K562 (cell line): ENCODE measurements at regions not wholly inside any gene's neighbourhood (a gene's known extent, or its start where the extent isn't known, plus 50 kb on each side); places are given as distances from the start of the nearest gene placed in this dataset.

ENCODE experiments used
- ATAC-seq: fragments of 200-7000 bp; cut with Tn5 transposase; 3 replicates; pipeline ENCODE4 v1.9.1; 2020; ENCODE audit warnings: moderate library complexity
- BruUV-seq: library from RNA; stranded (reverse); fragments of 400-500 nt; replicated peaks from 2 replicates; lab custom pipeline; 2021; lab: Mats Ljungman, UMichigan
- CTCF ChIA-PET: fragments of 300-600 bp; formaldehyde crosslinking; extraction: SDS; loops from one replicate; lab custom pipeline; 2021; ENCODE audit warnings: low intra/inter-chr PET ratio; lab: Yijun Ruan, JAX
- POLR2A ChIA-PET: fragments of 300-600, 350-650 bp; sonication (Branson Sonifier 250); formaldehyde crosslinking; extraction: SDS; loops from one replicate; lab custom pipeline; 2021; ENCODE audit warnings: antibody characterized with exemption, inconsistent platforms; lab: Yijun Ruan, JAX
- DNase-seq, 4 experiments: peaks; one replicate each; pipeline versions ENCODE4 v3.0.0 to v3.0.0-alpha.2; 2011 to 2018; ENCODE audit warnings: low spot score in 3 of 4, mixed read lengths in 3 of 4; ENCODE audit errors: extremely low read depth in 1 of 4
- FAIRE-seq: peaks from 2 replicates; lab custom pipeline; 2011; peaks lifted over from hg19 to GRCh38; lab: Jason Lieb, UNC
- H2AFZ ChIP-seq: 2 replicates; pipeline ENCODE4 v1.6.0; 2011; ENCODE audit warnings: low read depth, low read length, control low read depth, inconsistent platforms
- H3K27ac ChIP-seq: fragments of 200-600 bp; 3 replicates; pipeline ENCODE4 v1.8.0; 2011; ENCODE audit warnings: low read depth, mild to moderate bottlenecking, control low read depth, inconsistent platforms, low read length, moderate library complexity, mixed read lengths; ENCODE audit errors: extremely low read depth
- H3K27me3 ChIP-seq, 2 experiments: fragments of 300-600 bp in 1 of 2; 2 replicates in 1 of 2; 3 replicates in 1 of 2; pipeline versions ENCODE4 v1.6.0 to v1.8.0; 2011; ENCODE audit warnings: inconsistent platforms in 2 of 2, low read length in 2 of 2, mild to moderate bottlenecking in 1 of 2, mixed read lengths in 1 of 2, moderate library complexity in 1 of 2; ENCODE audit not compliant: control insufficient read depth in 2 of 2, insufficient read depth in 2 of 2
- H3K36me3 ChIP-seq: fragments of 300-600 bp; 3 replicates; pipeline ENCODE4 v1.8.0; 2011; ENCODE audit warnings: mild to moderate bottlenecking, low read length, inconsistent platforms; ENCODE audit not compliant: control insufficient read depth, insufficient read depth
- H3K4me1 ChIP-seq, 2 experiments: fragments of 200-600 bp in 1 of 2; replicated peaks in 1 of 2; 2 replicates in 1 of 2; 3 replicates in 1 of 2; pipeline versions ENCODE4 v1.5.1 to v1.8.0; 2011; ENCODE audit warnings: inconsistent platforms in 2 of 2, low read length in 2 of 2, mild to moderate bottlenecking in 1 of 2, mixed read lengths in 1 of 2, moderate library complexity in 1 of 2; ENCODE audit not compliant: control insufficient read depth in 2 of 2, insufficient read depth in 2 of 2
- H3K4me2 ChIP-seq: 2 replicates; pipeline ENCODE4 v1.6.1; 2011; ENCODE audit warnings: low read length, control low read depth, inconsistent platforms, mixed read lengths; ENCODE audit not compliant: insufficient read depth
- H3K4me3 ChIP-seq: fragments of 200-600 bp; sonication (generic), shearing (Covaris generic); 2 replicates; pipeline ENCODE4 v1.5.1; 2016; ENCODE audit warnings: control low read depth, inconsistent platforms
- H3K79me2 ChIP-seq: fragments of 200-600 bp; 3 replicates; pipeline ENCODE4 v1.8.0; 2011; ENCODE audit warnings: low read length, inconsistent platforms; ENCODE audit not compliant: control insufficient read depth, insufficient read depth
- H3K9ac ChIP-seq, 2 experiments: 2 replicates each; pipeline versions ENCODE4 v1.6.0 to v1.6.1; 2011; ENCODE audit warnings: low read depth in 2 of 2, low read length in 2 of 2, control low read depth in 1 of 2, inconsistent platforms in 1 of 2, mild to moderate bottlenecking in 1 of 2, mixed read lengths in 1 of 2; ENCODE audit not compliant: insufficient read depth in 1 of 2
- H3K9me1 ChIP-seq: one replicate; pipeline ENCODE4 v1.6.0; 2011; ENCODE audit warnings: inconsistent platforms, mild to moderate bottlenecking, low read length, moderate library complexity; ENCODE audit not compliant: control insufficient read depth, insufficient read depth
- H3K9me3 ChIP-seq: replicated peaks from 2 replicates; pipeline ENCODE4 v1.5.1; 2011; ENCODE audit warnings: low read depth, low read length, inconsistent platforms; ENCODE audit not compliant: control insufficient read depth, insufficient read depth
- H4K20me1 ChIP-seq: replicated peaks from 2 replicates; pipeline ENCODE4 v1.6.1; 2011; ENCODE audit warnings: low read length, inconsistent platforms, mixed read lengths; ENCODE audit not compliant: control insufficient read depth, insufficient read depth
- CBFA2T2 ChIP-seq: fragments of 450-650 bp; conservative IDR thresholded peaks from 2 replicates; pipeline ENCODE4 v1.6.1; 2017; ENCODE audit warnings: mild to moderate bottlenecking
- EHMT2 ChIP-seq: fragments of 450-650 bp; IDR thresholded peaks from 2 replicates; pipeline ENCODE4 v1.6.1; 2018; ENCODE audit warnings: antibody characterized with exemption
- IRF2 ChIP-seq: sonication (generic); formaldehyde crosslinking; IDR thresholded peaks from 2 replicates; pipeline ENCODE4 v1.8.1; 2022; ENCODE audit warnings: mild to moderate bottlenecking, missing genetic modification reagents
- L3MBTL2 ChIP-seq: fragments of 450-650 bp; IDR thresholded peaks from 2 replicates; pipeline ENCODE4 v1.6.1; 2016; ENCODE audit warnings: mild to moderate bottlenecking, moderate library complexity
- MAFG ChIP-seq: fragments of 450-650 bp; conservative IDR thresholded peaks from 2 replicates; pipeline ENCODE4 v1.6.1; 2016; ENCODE audit warnings: missing genetic modification characterization, missing compliant biosample characterization
- MYBL2 ChIP-seq, 2 experiments: fragments of 450-650 bp in 1 of 2; sonication (generic) in 1 of 2; formaldehyde crosslinking in 1 of 2; IDR thresholded peaks; 2 replicates each; pipeline versions ENCODE4 v1.6.1 to v1.8.1; 2017 to 2022; ENCODE audit warnings: borderline replicate concordance in 1 of 2, inconsistent platforms in 1 of 2, low read depth in 1 of 2, mild to moderate bottlenecking in 1 of 2, missing genetic modification reagents in 1 of 2, moderate library complexity in 1 of 2
- NBN ChIP-seq: fragments of 450-650 bp; IDR thresholded peaks from 2 replicates; pipeline ENCODE4 v1.6.1; 2016; ENCODE audit warnings: low read depth, mild to moderate bottlenecking
- NCOA6 ChIP-seq: fragments of 450-650 bp; IDR thresholded peaks from 2 replicates; pipeline ENCODE4 v1.6.1; 2017; ENCODE audit warnings: mild to moderate bottlenecking
- NFIX ChIP-seq: fragments of 250-450 bp; sonication (Bioruptor Pico); IDR thresholded peaks from 2 replicates; pipeline ENCODE4 v1.4.0; 2020; ENCODE audit warnings: low read depth, mild to moderate bottlenecking, moderate library complexity
- PHF21A ChIP-seq: fragments of 450-650 bp; IDR thresholded peaks from 2 replicates; pipeline ENCODE4 v1.6.1; 2017; ENCODE audit warnings: low read depth, borderline replicate concordance
- RBM14 ChIP-seq: fragments of 200-400 bp; formaldehyde crosslinking; IDR thresholded peaks from 2 replicates; pipeline ENCODE4 v1.6.1; 2018; ENCODE audit warnings: low read depth, mild to moderate bottlenecking, low read length, moderate library complexity, borderline replicate concordance; ENCODE audit not compliant: insufficient read depth
- ZBTB7A ChIP-seq: IDR thresholded peaks from 2 replicates; pipeline ENCODE4 v1.6.1; 2011; ENCODE audit warnings: low read depth, mild to moderate bottlenecking, low read length, moderate library complexity, borderline replicate concordance; ENCODE audit not compliant: control insufficient read depth
- ZNF253 ChIP-seq: fragments of 250-450 bp; sonication (Bioruptor Pico); conservative IDR thresholded peaks from 2 replicates; pipeline ENCODE4 v1.6.1; 2021; ENCODE audit warnings: mild to moderate bottlenecking
- ZNF263 ChIP-seq: sonication (generic); formaldehyde crosslinking; IDR thresholded peaks from 2 replicates; pipeline ENCODE4 v1.8.0; 2022; ENCODE audit warnings: mild to moderate bottlenecking, missing genetic modification reagents, borderline replicate concordance
- ZNF354B ChIP-seq: fragments of 250-450 bp; sonication (Bioruptor Pico); IDR thresholded peaks from 2 replicates; pipeline ENCODE4 v1.4.0; 2020
- WGBS: fragments of 100-300 bp; shearing (Covaris generic); methylation state at CpG from one replicate; pipeline ENCODE4 v1.1.6; 2016; ENCODE audit warnings: low coverage, mixed read lengths; ENCODE audit not compliant: insufficient coverage; ENCODE audit errors: missing lambda C conversion rate; 5-methylcytosine and 5-hydroxymethylcytosine counted together
- in situ Hi-C: fragments of 300-500 bp; cut with MboI; formaldehyde crosslinking; loops from 4 replicates; pipeline ENCODE4 v1.15.0; 2018; ENCODE audit warnings: inconsistent platforms, mixed read lengths
- intact Hi-C: fragments of 100-400 bp; cut with micrococcal nuclease; formaldehyde crosslinking; loops from 2 replicates; pipeline ENCODE4 v1.14.2; 2022

DNA sequence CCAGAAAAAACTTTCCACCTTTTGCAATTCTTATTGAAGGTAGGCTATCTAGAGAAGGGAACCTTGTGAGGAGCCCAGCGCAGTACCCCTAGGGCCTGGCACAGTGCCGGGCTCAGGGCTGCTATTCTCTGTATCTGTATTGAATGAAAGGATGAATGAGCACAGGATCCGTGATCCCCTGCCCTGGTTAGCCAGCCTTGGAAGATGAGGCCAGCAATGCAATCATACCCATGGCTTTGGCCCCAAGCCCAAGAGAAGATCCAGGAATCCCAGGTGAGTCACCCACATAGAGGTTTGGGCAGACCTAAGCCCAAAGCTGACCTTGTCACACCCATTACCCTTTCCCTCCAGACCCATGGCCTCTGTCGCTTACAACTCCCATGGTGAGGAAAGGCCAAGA is 92.5 kb upstream of the CD82 start:
- Histone ChIP-seq H3K27me3 (peaks cover 20 to 69% of the 10 kb centered on the region in 2 experiments), H3K4me1 (no peaks in the 10 kb centered on the region), H3K79me2 (no peaks in the 10 kb centered on the region), H3K36me3 (no peaks in the 10 kb centered on the region), H3K4me2 (no peak overlapping the region), H2AFZ (no peak overlapping the region), H3K4me3 (no peak overlapping the region), H3K9me3 (no peaks in the 10 kb centered on the region), H3K9ac (no peak overlapping the region), H3K9me1 (no peaks in the 10 kb centered on the region), H3K27ac (no peak overlapping the region), H4K20me1 (no peaks in the 10 kb centered on the region; the same call in 1 of the 2 replicates)
- POLR2A ChIA-PET, result no interaction called here
- DNase-seq (no peak), FAIRE-seq (no peak), ATAC-seq (no peak)
- TF ChIP-seq MYBL2 (IDR thresholded peaks at IDR 0.05; ENCODE audit: low read depth) (no peak), MYBL2 (CRISPR knock-in tag; IDR thresholded peaks at IDR 0.05; ENCODE audit: borderline replicate concordance) (no peak), ZNF263 (CRISPR knock-in tag) (no peak), IRF2 (CRISPR knock-in tag) (no peak), L3MBTL2 (no peak), ZNF253 (no peak), NFIX (CRISPR knock-in tag) (no peak), NBN (no peak), EHMT2 (no peak), MAFG (no peak), ZNF354B (no peak), RBM14 (no peak), PHF21A (no peak), NCOA6 (no peak), ZBTB7A (no peak), CBFA2T2 (no peak)
- CTCF ChIA-PET, result no interaction called here
- BruUV-seq, result no TSS peak
- in situ Hi-C loops, result no loop called here
- intact Hi-C loops, result no loop called here
- WGBS, result 0% methylated on average over 4 of the region's 4 CpGs
